NT2/D1 (cell line): ENCODE measurements at regions not wholly inside any gene's neighbourhood (a gene's known extent, or its start where the extent isn't known, plus 50 kb on each side); places are given as distances from the start of the nearest gene placed in this dataset.

ENCODE experiments used
- SUZ12 ChIP-seq: IDR thresholded peaks from 2 replicates; pipeline ENCODE4 v1.6.1; 2011; ENCODE audit not compliant: insufficient read length, insufficient read depth; ENCODE audit errors: extremely low read depth
- YY1 ChIP-seq: IDR thresholded peaks from 2 replicates; pipeline ENCODE4 v1.6.1; 2011; ENCODE audit not compliant: insufficient read length, insufficient read depth
- ZNF274 ChIP-seq: IDR thresholded peaks from 2 replicates; pipeline ENCODE4 v1.6.1; 2011; ENCODE audit warnings: mild to moderate bottlenecking, low read depth, low read length

GRCh38 chr16:50876263-50876662 lies 134.4 kb downstream of the CYLD start:
- TF ChIP-seq ZNF274: no peak
- TF ChIP-seq YY1: no peak
- no peak for TF ChIP-seq SUZ12
